ENCODE measurements at regions not wholly inside any gene's neighbourhood (a gene's known extent, or its start where the extent isn't known, plus 50 kb on each side); places are given as distances from the start of the nearest gene placed in this dataset.

GRCh38 chr2:67289271-67289670 lies 107.9 kb upstream of the ETAA1 start:
- TF ChIP-seq CTCF (IDR thresholded peaks at IDR 0.05) (no peak), POLR2A (IDR thresholded peaks at IDR 0.05) (no peak)

Data from esophagus squamous epithelium (tissue), 4 donors.